A549 (cell line): ENCODE measurements at regions not wholly inside any gene's neighbourhood (a gene's known extent, or its start where the extent isn't known, plus 50 kb on each side); places are given as distances from the start of the nearest gene placed in this dataset.

ENCODE experiments used
- ATAC-seq, 2 experiments: fragments of 200-7000 bp in 1 of 2; fragments of >200 bp in 1 of 2; cut with Nextera tagmentation in 1 of 2; cut with Tn5 transposase in 1 of 2; 3 replicates each; pipeline versions ENCODE4 v1.8.0 to v1.9.1; 2018 to 2020; ENCODE audit warnings: mild to moderate bottlenecking in 1 of 2, moderate library complexity in 1 of 2
- CTCF ChIA-PET: fragments of 300-600 bp; sonication (Branson Sonifier 250); formaldehyde crosslinking; extraction: SDS; loops from one replicate; lab custom pipeline; 2021; ENCODE audit warnings: antibody characterized with exemption, inconsistent platforms; lab: Yijun Ruan, JAX
- POLR2A ChIA-PET: fragments of 350-600 bp; formaldehyde crosslinking; extraction: SDS; loops from one replicate; lab custom pipeline; 2021; ENCODE audit warnings: antibody characterized with exemption, inconsistent platforms; lab: Yijun Ruan, JAX
- DNase-seq, 2 experiments: peaks; one replicate each; pipeline versions ENCODE4 v3.0.0 to v3.0.0-alpha.2; 2011 to 2016; ENCODE audit warnings: low read depth in 1 of 2, low spot score in 1 of 2
- FAIRE-seq: peaks from 2 replicates; lab custom pipeline; 2011; peaks lifted over from hg19 to GRCh38; lab: Jason Lieb, UNC
- H3K27ac ChIP-seq, 2 experiments: fragments of >200 bp; sonication (Bioruptor Twin); formaldehyde crosslinking; 3 replicates each; pipeline ENCODE4 v1.5.1; 2016 to 2017
- H3K4me1 ChIP-seq: fragments of >200 bp; sonication (Bioruptor Twin); formaldehyde crosslinking; 3 replicates; pipeline ENCODE4 v1.6.1; 2016
- H3K4me2 ChIP-seq: fragments of >200 bp; sonication (Bioruptor Twin); formaldehyde crosslinking; 3 replicates; pipeline ENCODE4 v1.6.1; 2016
- H3K4me3 ChIP-seq: fragments of >200 bp; sonication (Bioruptor Twin); formaldehyde crosslinking; 3 replicates; pipeline ENCODE4 v1.5.1; 2016
- H3K9me3 ChIP-seq: fragments of >200 bp; sonication (Bioruptor Twin); formaldehyde crosslinking; 3 replicates; pipeline ENCODE4 v1.6.1; 2016
- CEBPB ChIP-seq, 2 experiments: fragments of >200 bp in 1 of 2; sonication (Bioruptor Twin) in 1 of 2; formaldehyde crosslinking in 1 of 2; IDR thresholded peaks; 2 replicates each; pipeline ENCODE4 v1.6.1; 2012 to 2016
- EHF ChIP-seq: fragments of 250-450 bp; sonication (Bioruptor Pico); IDR thresholded peaks from 2 replicates; pipeline ENCODE4 v1.5.0; 2020; ENCODE audit warnings: mild to moderate bottlenecking
- FOSB ChIP-seq: fragments of 250-450 bp; sonication (Bioruptor Pico); IDR thresholded peaks from 2 replicates; pipeline ENCODE4 v1.5.0; 2020; ENCODE audit warnings: mild to moderate bottlenecking, moderate library complexity
- GATA3 ChIP-seq: IDR thresholded peaks from 2 replicates; pipeline ENCODE4 v1.6.1; 2012; ENCODE audit warnings: borderline replicate concordance
- HDAC2 ChIP-seq: fragments of 200-600 bp; sonication (generic); IDR thresholded peaks from 2 replicates; pipeline ENCODE4 v1.6.1; 2016
- HEYL ChIP-seq: fragments of 250-450 bp; sonication (Bioruptor Pico); IDR thresholded peaks from 2 replicates; pipeline ENCODE4 v1.8.0; 2021; ENCODE audit warnings: mild to moderate bottlenecking, moderate library complexity
- HOXB13 ChIP-seq: fragments of 250-450 bp; sonication (Bioruptor Pico); IDR thresholded peaks from 2 replicates; pipeline ENCODE4 v1.5.0; 2020; ENCODE audit warnings: low read depth, mild to moderate bottlenecking, moderate library complexity
- HOXB5 ChIP-seq: fragments of 250-450 bp; sonication (Bioruptor Pico); IDR thresholded peaks from 2 replicates; pipeline ENCODE4 v1.5.0; 2020; ENCODE audit warnings: mild to moderate bottlenecking, moderate library complexity
- JUN ChIP-seq, 2 experiments: fragments of >200 bp; sonication (Bioruptor Twin); formaldehyde crosslinking; IDR thresholded peaks; 2 replicates in 1 of 2; 3 replicates in 1 of 2; pipeline ENCODE4 v1.6.1; 2016 to 2017
- KDM5A ChIP-seq: fragments of 200-600 bp; sonication (generic); IDR thresholded peaks from 2 replicates; pipeline ENCODE4 v1.6.1; 2016; ENCODE audit warnings: antibody characterized with exemption, mild to moderate bottlenecking
- MAFK ChIP-seq: fragments of 450-650 bp; IDR thresholded peaks from 2 replicates; pipeline ENCODE4 v1.6.1; 2014; ENCODE audit not compliant: partially characterized antibody
- PHF8 ChIP-seq: fragments of 200-600 bp; sonication (generic); IDR thresholded peaks from 2 replicates; pipeline ENCODE4 v1.6.1; 2016; ENCODE audit warnings: low read depth, mild to moderate bottlenecking, antibody characterized with exemption, moderate library complexity, borderline replicate concordance
- POLR2A ChIP-seq: IDR thresholded peaks from 2 replicates; pipeline ENCODE4 v1.6.1; 2012; ENCODE audit warnings: mild to moderate bottlenecking, low read length
- POLR2AphosphoS2 ChIP-seq: conservative IDR thresholded peaks from 2 replicates; pipeline ENCODE4 v1.6.1; 2012; ENCODE audit warnings: low read length, improper control_type of control experiment, inconsistent platforms
- RAD21 ChIP-seq, 2 experiments: fragments of >200 bp in 1 of 2; sonication (Bioruptor Twin) in 1 of 2; formaldehyde crosslinking in 1 of 2; IDR thresholded peaks in 1 of 2; conservative IDR thresholded peaks in 1 of 2; 2 replicates in 1 of 2; 3 replicates in 1 of 2; pipeline ENCODE4 v1.6.1; 2012 to 2018; ENCODE audit warnings: inconsistent platforms in 1 of 2
- RARB ChIP-seq: fragments of 250-450 bp; sonication (Bioruptor Pico); IDR thresholded peaks from 2 replicates; pipeline ENCODE4 v1.8.0; 2021; ENCODE audit warnings: mild to moderate bottlenecking, moderate library complexity
- RCOR1 ChIP-seq: fragments of 150-350 bp; IDR thresholded peaks from 2 replicates; pipeline ENCODE4 v1.6.1; 2014; ENCODE audit warnings: antibody characterized with exemption, low read length, low read depth
- RFX5 ChIP-seq: fragments of 450-650 bp; IDR thresholded peaks from 2 replicates; pipeline ENCODE4 v1.7.1; 2014; ENCODE audit warnings: antibody characterized with exemption, mild to moderate bottlenecking, moderate library complexity
- SREBF2 ChIP-seq: fragments of 450-650 bp; IDR thresholded peaks from 2 replicates; pipeline ENCODE4 v1.6.1; 2014; ENCODE audit warnings: mild to moderate bottlenecking, moderate library complexity
- ZFP36 ChIP-seq: fragments of 450-650 bp; IDR thresholded peaks from 2 replicates; pipeline ENCODE4 v1.6.1; 2014; ENCODE audit warnings: borderline replicate concordance; ENCODE audit not compliant: partially characterized antibody
- WGBS: methylation state at CpG from one replicate; pipeline ENCODE4 v1.1.6; 2017; ENCODE audit errors: missing lambda C conversion rate; 5-methylcytosine and 5-hydroxymethylcytosine counted together
- TF ChIP-seq, protein P1 (sequence below): IDR thresholded peaks from 2 replicates; pipeline ENCODE4 v1.6.1; 2012
- TF ChIP-seq, protein P2 (sequence below): fragments of >200 bp; sonication (Bioruptor Twin); formaldehyde crosslinking; IDR thresholded peaks from 2 replicates; pipeline ENCODE4 v1.6.1; 2016
- TF ChIP-seq, protein P3 (sequence below): fragments of >200 bp; sonication (Bioruptor Twin); formaldehyde crosslinking; IDR thresholded peaks from 3 replicates; pipeline ENCODE4 v1.5.1; 2016
- TF ChIP-seq, protein P4 (sequence below): IDR thresholded peaks from 2 replicates; pipeline ENCODE4 v1.6.1; 2012
- TF ChIP-seq, protein P5 (sequence below): fragments of 450-650 bp; IDR thresholded peaks from 2 replicates; pipeline ENCODE4 v1.6.1; 2014; ENCODE audit warnings: antibody characterized with exemption
- TF ChIP-seq, protein P6 (sequence below): fragments of 150-350 bp; IDR thresholded peaks from 2 replicates; pipeline ENCODE4 v1.6.1; 2014; ENCODE audit warnings: low read depth, mild to moderate bottlenecking, low read length

DNA sequence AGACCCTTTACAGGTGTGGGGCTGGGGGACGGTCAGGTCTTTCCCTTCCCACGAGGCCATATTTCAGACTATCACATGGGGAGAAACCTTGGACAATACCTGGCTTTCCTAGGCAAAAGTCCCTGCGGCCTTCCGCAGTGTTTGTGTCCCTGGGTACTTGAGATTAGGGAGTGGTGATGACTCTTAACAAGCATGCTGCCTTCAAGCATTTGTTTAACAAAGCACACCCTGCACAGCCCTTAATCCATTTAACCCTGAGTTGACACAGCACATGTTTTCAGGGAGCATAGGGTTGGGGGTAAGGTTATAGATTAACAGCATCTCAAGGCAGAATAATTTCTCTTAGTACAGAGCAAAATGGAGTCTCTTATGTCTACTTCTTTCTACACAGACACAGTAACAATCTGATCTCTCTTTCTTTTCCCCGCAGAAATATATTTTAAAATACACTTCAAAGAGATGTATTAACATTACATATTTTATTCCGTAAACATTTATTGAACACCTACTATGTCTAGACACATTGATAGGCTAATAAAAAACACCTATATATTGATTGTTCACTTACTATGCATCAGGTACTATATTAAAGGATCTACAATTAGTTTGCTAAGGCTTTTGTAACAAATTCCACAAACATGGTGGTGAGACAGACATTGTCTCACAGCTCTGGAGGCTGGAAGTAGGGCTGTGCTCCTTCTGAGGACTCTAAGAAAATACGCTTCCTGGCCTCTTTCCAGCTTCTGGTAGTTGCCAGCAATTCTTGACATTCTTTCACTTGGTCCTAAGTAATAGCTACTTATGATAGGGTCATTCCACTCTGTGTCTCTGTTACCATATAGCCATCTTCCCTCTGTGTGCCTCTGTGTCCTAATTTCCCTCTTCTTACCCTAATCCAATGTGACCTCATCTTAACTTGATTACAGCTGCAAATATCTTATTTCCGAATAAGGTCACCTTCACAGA, 118.4 kb downstream of the SPP2 start (continued):
- TF ChIP-seq, protein P1, sequence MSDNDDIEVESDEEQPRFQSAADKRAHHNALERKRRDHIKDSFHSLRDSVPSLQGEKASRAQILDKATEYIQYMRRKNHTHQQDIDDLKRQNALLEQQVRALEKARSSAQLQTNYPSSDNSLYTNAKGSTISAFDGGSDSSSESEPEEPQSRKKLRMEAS, result peak; percentile 73
- TF ChIP-seq RAD21 (conservative IDR thresholded peaks at IDR 0.05 in 1 of 2, IDR thresholded peaks at IDR 0.05 in 1 of 2), result 0 out of 5 replicates have a peak, but pooled peaks of 1 of the 2 experiments have one; percentile 4
- peak; percentile 53; the same call in 1 of the 2 replicates for TF ChIP-seq GATA3
- peak; percentile 99 for TF ChIP-seq HOXB13 (CRISPR knock-in tag)

DNA sequence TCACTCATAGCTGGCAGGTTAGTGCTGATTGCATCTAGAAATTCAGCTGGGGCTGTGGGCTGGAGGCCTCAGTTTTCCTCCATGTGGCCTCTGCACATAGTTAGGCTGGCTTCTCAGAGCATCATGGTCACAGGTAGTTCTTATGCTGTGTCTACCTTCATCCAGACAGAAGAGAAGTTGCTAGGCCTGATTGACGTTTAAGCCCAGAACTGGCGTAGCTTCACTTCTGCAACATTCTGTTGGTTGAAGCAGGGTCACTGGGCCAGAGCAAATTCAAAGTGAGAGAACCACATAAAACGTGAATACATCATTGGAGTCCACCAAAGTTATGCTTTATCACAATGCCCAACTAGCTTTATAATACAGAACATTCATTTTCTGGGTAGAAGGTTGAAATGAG, 116.0 kb downstream of the SPP2 start:
- ATAC-seq (no peak), DNase-seq (no peak), FAIRE-seq (no peak)
- peak overlapping the region in 1 of 2 experiments; percentile 68; a peak in 3 of 6 replicates for H3K27ac ChIP-seq
- H3K4me2 ChIP-seq, result no peak overlapping the region
- TF ChIP-seq, protein P2, sequence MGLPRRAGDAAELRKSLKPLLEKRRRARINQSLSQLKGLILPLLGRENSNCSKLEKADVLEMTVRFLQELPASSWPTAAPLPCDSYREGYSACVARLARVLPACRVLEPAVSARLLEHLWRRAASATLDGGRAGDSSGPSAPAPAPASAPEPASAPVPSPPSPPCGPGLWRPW, result no peak
- no peak for TF ChIP-seq RFX5
- TF ChIP-seq HDAC2, result no peak
- TF ChIP-seq, protein P3, sequence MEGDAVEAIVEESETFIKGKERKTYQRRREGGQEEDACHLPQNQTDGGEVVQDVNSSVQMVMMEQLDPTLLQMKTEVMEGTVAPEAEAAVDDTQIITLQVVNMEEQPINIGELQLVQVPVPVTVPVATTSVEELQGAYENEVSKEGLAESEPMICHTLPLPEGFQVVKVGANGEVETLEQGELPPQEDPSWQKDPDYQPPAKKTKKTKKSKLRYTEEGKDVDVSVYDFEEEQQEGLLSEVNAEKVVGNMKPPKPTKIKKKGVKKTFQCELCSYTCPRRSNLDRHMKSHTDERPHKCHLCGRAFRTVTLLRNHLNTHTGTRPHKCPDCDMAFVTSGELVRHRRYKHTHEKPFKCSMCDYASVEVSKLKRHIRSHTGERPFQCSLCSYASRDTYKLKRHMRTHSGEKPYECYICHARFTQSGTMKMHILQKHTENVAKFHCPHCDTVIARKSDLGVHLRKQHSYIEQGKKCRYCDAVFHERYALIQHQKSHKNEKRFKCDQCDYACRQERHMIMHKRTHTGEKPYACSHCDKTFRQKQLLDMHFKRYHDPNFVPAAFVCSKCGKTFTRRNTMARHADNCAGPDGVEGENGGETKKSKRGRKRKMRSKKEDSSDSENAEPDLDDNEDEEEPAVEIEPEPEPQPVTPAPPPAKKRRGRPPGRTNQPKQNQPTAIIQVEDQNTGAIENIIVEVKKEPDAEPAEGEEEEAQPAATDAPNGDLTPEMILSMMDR, result no peak
- no peak for TF ChIP-seq RARB
- TF ChIP-seq HOXB13 (CRISPR knock-in tag), result no peak
- no peak for TF ChIP-seq CEBPB (IDR thresholded peaks at IDR 0.05)
- TF ChIP-seq JUN (IDR thresholded peaks at IDR 0.05), result no peak
- TF ChIP-seq PHF8, result no peak
- TF ChIP-seq FOSB (CRISPR knock-in tag), result no peak
- CTCF ChIA-PET, result interaction anchor here (3.1 kb wide), 1 partner anchor 31 kb away, joined by 11 read pairs; no protein-coding TSS in a partner anchor
- POLR2A ChIA-PET, result no interaction called here
- no peak overlapping the region for H3K4me3 ChIP-seq
- WGBS, result 85% methylated on average over 3 of the region's 3 CpGs
- H3K9me3 ChIP-seq, result no peaks in the 10 kb centered on the region
- peaks cover 43% of the 10 kb centered on the region for H3K4me1 ChIP-seq

DNA sequence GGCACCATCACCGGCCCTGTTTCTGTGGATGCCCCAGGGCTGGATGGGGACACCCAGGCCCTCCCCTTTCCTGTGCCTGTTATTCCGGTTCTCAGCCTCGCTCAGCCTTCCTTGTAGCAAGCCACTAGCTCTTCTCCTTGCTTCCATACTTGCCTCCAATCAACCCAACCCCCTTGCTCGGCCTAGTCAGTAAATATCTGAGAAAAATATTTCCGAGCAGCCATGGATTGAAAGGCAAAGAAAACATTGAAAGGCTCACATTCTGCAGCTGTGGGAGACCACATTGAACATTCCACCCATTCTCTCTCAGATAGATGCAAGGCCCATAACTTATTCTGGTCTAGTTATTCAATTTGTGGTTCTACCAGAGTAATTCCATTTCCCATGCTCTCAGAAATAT, 114.9 kb downstream of the SPP2 start:
- no peak for FAIRE-seq
- H3K4me2 ChIP-seq, result no peak overlapping the region
- 96% methylated on average over 5 of the region's 5 CpGs for WGBS
- no peak for DNase-seq
- H3K9me3 ChIP-seq, result no peaks in the 10 kb centered on the region
- ChIA-PET POLR2A (no interaction called here), CTCF (interaction anchor here (0.7 to 3.1 kb wide), 2 partner anchors 30 to 125 kb away, joined by 3 to 11 read pairs; no protein-coding TSS in a partner anchor)
- no peak overlapping the region for H3K4me3 ChIP-seq
- H3K4me1 ChIP-seq, result peaks cover 43% of the 10 kb centered on the region
- no peak for TF ChIP-seq KDM5A
- TF ChIP-seq, protein P1, result no peak
- TF ChIP-seq MAFK, result no peak
- TF ChIP-seq RCOR1, result no peak
- no peak for TF ChIP-seq POLR2A
- TF ChIP-seq, protein P4, sequence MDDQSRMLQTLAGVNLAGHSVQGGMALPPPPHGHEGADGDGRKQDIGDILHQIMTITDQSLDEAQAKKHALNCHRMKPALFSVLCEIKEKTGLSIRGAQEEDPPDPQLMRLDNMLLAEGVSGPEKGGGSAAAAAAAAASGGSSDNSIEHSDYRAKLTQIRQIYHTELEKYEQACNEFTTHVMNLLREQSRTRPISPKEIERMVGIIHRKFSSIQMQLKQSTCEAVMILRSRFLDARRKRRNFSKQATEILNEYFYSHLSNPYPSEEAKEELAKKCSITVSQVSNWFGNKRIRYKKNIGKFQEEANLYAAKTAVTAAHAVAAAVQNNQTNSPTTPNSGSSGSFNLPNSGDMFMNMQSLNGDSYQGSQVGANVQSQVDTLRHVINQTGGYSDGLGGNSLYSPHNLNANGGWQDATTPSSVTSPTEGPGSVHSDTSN, result no peak
- TF ChIP-seq, protein P5, sequence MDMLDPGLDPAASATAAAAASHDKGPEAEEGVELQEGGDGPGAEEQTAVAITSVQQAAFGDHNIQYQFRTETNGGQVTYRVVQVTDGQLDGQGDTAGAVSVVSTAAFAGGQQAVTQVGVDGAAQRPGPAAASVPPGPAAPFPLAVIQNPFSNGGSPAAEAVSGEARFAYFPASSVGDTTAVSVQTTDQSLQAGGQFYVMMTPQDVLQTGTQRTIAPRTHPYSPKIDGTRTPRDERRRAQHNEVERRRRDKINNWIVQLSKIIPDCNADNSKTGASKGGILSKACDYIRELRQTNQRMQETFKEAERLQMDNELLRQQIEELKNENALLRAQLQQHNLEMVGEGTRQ, result no peak
- TF ChIP-seq SREBF2, result no peak
- no peak for TF ChIP-seq POLR2AphosphoS2
- TF ChIP-seq, protein P6, sequence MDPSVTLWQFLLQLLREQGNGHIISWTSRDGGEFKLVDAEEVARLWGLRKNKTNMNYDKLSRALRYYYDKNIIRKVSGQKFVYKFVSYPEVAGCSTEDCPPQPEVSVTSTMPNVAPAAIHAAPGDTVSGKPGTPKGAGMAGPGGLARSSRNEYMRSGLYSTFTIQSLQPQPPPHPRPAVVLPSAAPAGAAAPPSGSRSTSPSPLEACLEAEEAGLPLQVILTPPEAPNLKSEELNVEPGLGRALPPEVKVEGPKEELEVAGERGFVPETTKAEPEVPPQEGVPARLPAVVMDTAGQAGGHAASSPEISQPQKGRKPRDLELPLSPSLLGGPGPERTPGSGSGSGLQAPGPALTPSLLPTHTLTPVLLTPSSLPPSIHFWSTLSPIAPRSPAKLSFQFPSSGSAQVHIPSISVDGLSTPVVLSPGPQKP, result no peak
- TF ChIP-seq HEYL (CRISPR knock-in tag), result no peak
- no peak for TF ChIP-seq HOXB5 (CRISPR knock-in tag)
- TF ChIP-seq JUN (IDR thresholded peaks at IDR 0.05), result no peak
- no peak for TF ChIP-seq EHF (CRISPR knock-in tag)
- no peak for TF ChIP-seq ZFP36
- no peak for ATAC-seq
- H3K27ac ChIP-seq, result peak overlapping the region in 1 of 2 experiments; percentile 68; a peak in 3 of 6 replicates
